PC-3 (cell line): ENCODE measurements at regions not wholly inside any gene's neighbourhood (a gene's known extent, or its start where the extent isn't known, plus 50 kb on each side); places are given as distances from the start of the nearest gene placed in this dataset.

Experiments used
- ATAC-seq: fragments of 200-7000 bp; cut with Tn5 transposase; 2 replicates; pipeline ENCODE4 v1.9.1; 2020; ENCODE audit warnings: mild to moderate bottlenecking, moderate library complexity
- BruUV-seq: library from RNA; stranded (reverse); fragments of 400-500 nt; replicated peaks from 2 replicates; lab custom pipeline; 2021; lab: Mats Ljungman, UMichigan
- CTCF ChIA-PET: fragments of 300-600 bp; sonication (Branson Sonifier 250); formaldehyde crosslinking; loops from one replicate; lab custom pipeline; 2022; ENCODE audit warnings: antibody characterized with exemption; lab: Charles Lee
- POLR2A ChIA-PET: fragments of 300-600 bp; sonication (Branson Sonifier 250); formaldehyde crosslinking; loops from one replicate; lab custom pipeline; 2022; ENCODE audit warnings: antibody characterized with exemption; ENCODE audit not compliant: unreplicated experiment; lab: Charles Lee
- DNase-seq: peaks from one replicate; pipeline ENCODE4 v3.0.0-alpha.2; 2015
- H2AFZ ChIP-seq: fragments of 300-600 bp; sonication (generic); 2 replicates; pipeline ENCODE4 v1.6.0; 2016; ENCODE audit warnings: antibody characterized with exemption, low read length
- H3F3A ChIP-seq: fragments of 300-600 bp; sonication (generic); one replicate; pipeline ENCODE4 v1.6.0; 2017; ENCODE audit warnings: antibody characterized with exemption, low read length, control low read depth, mild to moderate bottlenecking; ENCODE audit not compliant: unreplicated experiment
- H3K27ac ChIP-seq: fragments of 300-600 bp; sonication (generic); 2 replicates; pipeline ENCODE4 v1.5.1; 2016; ENCODE audit warnings: mild to moderate bottlenecking, low read length
- H3K27me3 ChIP-seq: fragments of 300-600 bp; sonication (generic); 2 replicates; pipeline ENCODE4 v1.6.1; 2016; ENCODE audit warnings: low read length, mixed read lengths
- H3K36me3 ChIP-seq: fragments of 300-600 bp; sonication (generic); 2 replicates; pipeline ENCODE4 v1.6.1; 2016; ENCODE audit warnings: low read depth, mixed run types, low read length, mixed read lengths
- H3K4me1 ChIP-seq: fragments of 300-600 bp; sonication (generic); 2 replicates; pipeline ENCODE4 v1.5.1; 2016; ENCODE audit warnings: low read length; ENCODE audit not compliant: insufficient read depth
- H3K4me2 ChIP-seq: fragments of 300-600 bp; sonication (generic); 2 replicates; pipeline ENCODE4 v1.6.0; 2016; ENCODE audit warnings: low read length
- H3K4me3 ChIP-seq: fragments of 300-600 bp; sonication (generic); 2 replicates; pipeline ENCODE4 v1.5.1; 2016; ENCODE audit warnings: mild to moderate bottlenecking, low read length, mixed read lengths
- H3K79me2 ChIP-seq: fragments of 300-600 bp; sonication (generic); 2 replicates; pipeline ENCODE4 v1.6.1; 2017; ENCODE audit warnings: low read length, mixed read lengths
- H3K9ac ChIP-seq: fragments of 300-600 bp; sonication (generic); 2 replicates; pipeline ENCODE4 v1.6.0; 2016; ENCODE audit warnings: mild to moderate bottlenecking, low read length
- H3K9me2 ChIP-seq: fragments of 300-600 bp; sonication (generic); replicated peaks from 2 replicates; pipeline ENCODE4 v1.6.1; 2016; ENCODE audit warnings: mixed run types, low read length, mixed read lengths
- H3K9me3 ChIP-seq: fragments of 300-600 bp; sonication (generic); 2 replicates; pipeline ENCODE4 v1.6.1; 2016; ENCODE audit warnings: low read length, mixed read lengths
- H4K20me1 ChIP-seq: fragments of 300-600 bp; sonication (generic); 2 replicates; pipeline ENCODE4 v1.6.1; 2016; ENCODE audit warnings: low read length, mixed read lengths
- EZH2 ChIP-seq: fragments of 300-600 bp; sonication (generic); IDR thresholded peaks from one replicate; pipeline ENCODE4 v1.6.1; 2017; ENCODE audit warnings: antibody characterized with exemption, mild to moderate bottlenecking, low read length; ENCODE audit not compliant: unreplicated experiment
- EZH2phosphoT487 ChIP-seq: fragments of 300-600 bp; sonication (generic); IDR thresholded peaks from 2 replicates; pipeline ENCODE4 v1.6.1; 2018; ENCODE audit warnings: mild to moderate bottlenecking, antibody characterized with exemption, low read length, borderline replicate concordance
- intact Hi-C: fragments of 100-400 bp; cut with micrococcal nuclease; formaldehyde crosslinking; loops from 2 replicates; pipeline ENCODE4 v1.9.0; 2023
- TF ChIP-seq, protein P1 (sequence below): fragments of 300-600 bp; sonication (generic); conservative IDR thresholded peaks from 2 replicates; pipeline ENCODE4 v1.5.1; 2017; ENCODE audit warnings: antibody characterized with exemption, low read depth, mild to moderate bottlenecking, low read length

DNA sequence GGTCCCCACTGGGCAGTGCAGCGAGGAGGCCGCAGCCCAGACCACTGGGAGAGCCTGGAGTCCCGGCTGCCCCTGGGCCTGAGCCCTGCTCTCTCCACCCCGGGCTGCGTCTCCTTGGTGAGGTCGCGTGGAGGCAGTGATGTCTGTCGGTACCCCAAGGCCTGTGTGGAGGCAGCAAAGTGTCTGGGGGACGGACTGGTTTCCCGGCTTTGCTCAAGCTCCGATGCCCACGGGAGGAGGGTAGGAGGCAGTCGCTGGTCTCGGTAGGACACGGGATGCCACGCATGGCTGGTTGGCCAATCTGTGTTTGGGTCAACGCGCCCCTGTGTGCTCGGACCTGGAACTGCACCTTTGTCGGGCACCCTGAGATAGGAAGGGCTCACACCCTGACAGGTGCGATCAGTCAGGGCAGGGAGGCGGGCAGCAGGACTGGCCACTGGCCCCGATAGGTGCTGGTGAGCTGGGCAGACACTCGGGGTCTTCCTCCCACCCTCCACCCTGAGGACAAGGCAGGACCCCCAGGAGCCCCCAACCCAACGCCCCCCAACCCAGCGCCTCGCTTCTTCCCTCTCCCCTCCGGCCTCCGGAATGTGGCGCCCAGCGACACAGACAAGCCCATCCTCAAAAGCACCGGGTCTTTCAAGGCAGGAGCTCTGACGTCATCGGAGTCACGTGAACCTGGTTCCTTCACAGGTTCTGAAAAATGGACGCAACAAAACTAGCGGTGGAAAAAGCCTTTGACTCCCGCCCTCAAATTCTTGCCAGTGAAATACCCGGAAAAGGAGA, 288.6 kb downstream of the NDUFA10 start:
- no peaks in the 10 kb centered on the region for H3K9me3 ChIP-seq
- H3K27ac ChIP-seq: no peak overlapping the region
- CTCF ChIA-PET: interaction anchor here (0.7 kb wide), 1 partner anchor 166 kb away, joined by 19 read pairs; no protein-coding TSS in a partner anchor
- intact Hi-C loops: no loop called here
- H3K36me3 ChIP-seq: no peaks in the 10 kb centered on the region
- no peaks in the 10 kb centered on the region for H3F3A ChIP-seq
- no peak overlapping the region for H3K4me3 ChIP-seq
- POLR2A ChIA-PET: no interaction called here
- H3K27me3 ChIP-seq: peaks cover 34% of the 10 kb centered on the region
- TF ChIP-seq EZH2phosphoT487 (no peak), EZH2 (no peak)
- no peaks in the 10 kb centered on the region for H3K9me2 ChIP-seq
- H3K79me2 ChIP-seq: no peaks in the 10 kb centered on the region
- H2AFZ ChIP-seq: no peak overlapping the region
- DNase-seq (no peak), ATAC-seq (no peak)
- no peak overlapping the region for H3K4me2 ChIP-seq
- no peaks in the 10 kb centered on the region for H4K20me1 ChIP-seq
- H3K4me1 ChIP-seq: no peaks in the 10 kb centered on the region
- no peak overlapping the region for H3K9ac ChIP-seq
- BruUV-seq: no TSS peak

- no peaks in the 10 kb centered on the region for H3K9me3 ChIP-seq
- TF ChIP-seq EZH2 (no peak), EZH2phosphoT487 (no peak)
- TF ChIP-seq, protein P1, sequence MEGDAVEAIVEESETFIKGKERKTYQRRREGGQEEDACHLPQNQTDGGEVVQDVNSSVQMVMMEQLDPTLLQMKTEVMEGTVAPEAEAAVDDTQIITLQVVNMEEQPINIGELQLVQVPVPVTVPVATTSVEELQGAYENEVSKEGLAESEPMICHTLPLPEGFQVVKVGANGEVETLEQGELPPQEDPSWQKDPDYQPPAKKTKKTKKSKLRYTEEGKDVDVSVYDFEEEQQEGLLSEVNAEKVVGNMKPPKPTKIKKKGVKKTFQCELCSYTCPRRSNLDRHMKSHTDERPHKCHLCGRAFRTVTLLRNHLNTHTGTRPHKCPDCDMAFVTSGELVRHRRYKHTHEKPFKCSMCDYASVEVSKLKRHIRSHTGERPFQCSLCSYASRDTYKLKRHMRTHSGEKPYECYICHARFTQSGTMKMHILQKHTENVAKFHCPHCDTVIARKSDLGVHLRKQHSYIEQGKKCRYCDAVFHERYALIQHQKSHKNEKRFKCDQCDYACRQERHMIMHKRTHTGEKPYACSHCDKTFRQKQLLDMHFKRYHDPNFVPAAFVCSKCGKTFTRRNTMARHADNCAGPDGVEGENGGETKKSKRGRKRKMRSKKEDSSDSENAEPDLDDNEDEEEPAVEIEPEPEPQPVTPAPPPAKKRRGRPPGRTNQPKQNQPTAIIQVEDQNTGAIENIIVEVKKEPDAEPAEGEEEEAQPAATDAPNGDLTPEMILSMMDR: no peak
Observed at GRCh38 chr2:239735829-239736357, 289.2 kb downstream of the NDUFA10 start.

GRCh38 chr2:239735131-239735828, 289.9 kb downstream of the NDUFA10 start:
- H3K9ac ChIP-seq: no peak overlapping the region
- H3K9me2 ChIP-seq: no peaks in the 10 kb centered on the region
- intact Hi-C loops: no loop called here
- H3K4me1 ChIP-seq: no peaks in the 10 kb centered on the region
- no peak overlapping the region for H3K27ac ChIP-seq
- no peaks in the 10 kb centered on the region for H3K79me2 ChIP-seq
- TF ChIP-seq EZH2 (no peak), EZH2phosphoT487 (no peak)
- TF ChIP-seq, protein P1: no peak
- H2AFZ ChIP-seq: no peak overlapping the region
- BruUV-seq: no TSS peak
- ATAC-seq (no peak), DNase-seq (no peak)
- H3K27me3 ChIP-seq: peaks cover 33% of the 10 kb centered on the region
- H3F3A ChIP-seq: no peaks in the 10 kb centered on the region
- no peak overlapping the region for H3K4me3 ChIP-seq
- CTCF ChIA-PET: no interaction called here
- no peak overlapping the region for H3K4me2 ChIP-seq
- no peaks in the 10 kb centered on the region for H3K9me3 ChIP-seq
- POLR2A ChIA-PET: no interaction called here
- H3K36me3 ChIP-seq: no peaks in the 10 kb centered on the region
- H4K20me1 ChIP-seq: no peaks in the 10 kb centered on the region

More at GRCh38 chr2:239735829-239736357, 289.2 kb downstream of the NDUFA10 start:
- Histone ChIP-seq H3K9me2 (no peaks in the 10 kb centered on the region), H3K36me3 (no peaks in the 10 kb centered on the region), H3K4me1 (no peaks in the 10 kb centered on the region), H3K4me2 (no peak overlapping the region), H2AFZ (no peak overlapping the region), H4K20me1 (no peaks in the 10 kb centered on the region), H3F3A (no peaks in the 10 kb centered on the region), H3K27ac (no peak overlapping the region), H3K79me2 (no peaks in the 10 kb centered on the region), H3K4me3 (no peak overlapping the region), H3K9ac (no peak overlapping the region), H3K27me3 (peaks cover 34% of the 10 kb centered on the region)
- DNase-seq: no peak
- CTCF ChIA-PET: no interaction called here
- no TSS peak for BruUV-seq
- POLR2A ChIA-PET: no interaction called here
- ATAC-seq: no peak
- intact Hi-C loops: no loop called here
